Esophagus muscularis mucosa (tissue), 3 donors: ENCODE measurements at regions not wholly inside any gene's neighbourhood (a gene's known extent, or its start where the extent isn't known, plus 50 kb on each side); places are given as distances from the start of the nearest gene placed in this dataset.

Experiments
- EP300 ChIP-seq: sonication (generic); formaldehyde crosslinking; IDR thresholded peaks from one replicate; pipeline ENCODE4 v1.6.1; 2017; ENCODE audit warnings: antibody characterized with exemption
- TF ChIP-seq, protein P1 (sequence below), 3 experiments: fragments of 200-600 bp in 2 of 3; fragments of 450-650 bp in 1 of 3; sonication (generic) in 2 of 3; IDR thresholded peaks; one replicate each; pipeline ENCODE4 v1.5.1; 2017 to 2019; ENCODE audit warnings: antibody characterized with exemption in 3 of 3, mild to moderate bottlenecking in 2 of 3, moderate library complexity in 1 of 3

DNA sequence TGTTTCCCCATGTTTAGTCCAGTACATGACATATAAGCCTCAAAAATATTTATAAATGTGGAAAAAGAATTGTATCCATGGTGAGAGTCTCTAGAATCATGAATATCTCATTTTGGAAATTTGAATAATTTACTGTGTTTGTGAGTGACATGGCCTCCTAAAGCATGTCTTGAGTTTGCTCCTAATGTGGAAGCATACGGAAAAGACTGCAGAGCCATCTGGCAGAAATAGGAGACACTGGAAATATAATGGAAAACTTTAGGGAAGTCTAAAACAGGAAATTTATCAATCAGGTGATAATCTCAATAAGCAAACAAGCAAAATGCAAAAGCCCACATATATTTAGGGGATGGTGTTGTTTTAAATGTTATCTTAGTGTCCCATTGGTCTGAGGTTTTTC is 465.0 kb downstream of the TDRD3 start:
- TF ChIP-seq, protein P1, sequence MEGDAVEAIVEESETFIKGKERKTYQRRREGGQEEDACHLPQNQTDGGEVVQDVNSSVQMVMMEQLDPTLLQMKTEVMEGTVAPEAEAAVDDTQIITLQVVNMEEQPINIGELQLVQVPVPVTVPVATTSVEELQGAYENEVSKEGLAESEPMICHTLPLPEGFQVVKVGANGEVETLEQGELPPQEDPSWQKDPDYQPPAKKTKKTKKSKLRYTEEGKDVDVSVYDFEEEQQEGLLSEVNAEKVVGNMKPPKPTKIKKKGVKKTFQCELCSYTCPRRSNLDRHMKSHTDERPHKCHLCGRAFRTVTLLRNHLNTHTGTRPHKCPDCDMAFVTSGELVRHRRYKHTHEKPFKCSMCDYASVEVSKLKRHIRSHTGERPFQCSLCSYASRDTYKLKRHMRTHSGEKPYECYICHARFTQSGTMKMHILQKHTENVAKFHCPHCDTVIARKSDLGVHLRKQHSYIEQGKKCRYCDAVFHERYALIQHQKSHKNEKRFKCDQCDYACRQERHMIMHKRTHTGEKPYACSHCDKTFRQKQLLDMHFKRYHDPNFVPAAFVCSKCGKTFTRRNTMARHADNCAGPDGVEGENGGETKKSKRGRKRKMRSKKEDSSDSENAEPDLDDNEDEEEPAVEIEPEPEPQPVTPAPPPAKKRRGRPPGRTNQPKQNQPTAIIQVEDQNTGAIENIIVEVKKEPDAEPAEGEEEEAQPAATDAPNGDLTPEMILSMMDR (IDR thresholded peaks at IDR 0.05) = no peak
- TF ChIP-seq EP300 = no peak
